Gastrocnemius medialis (tissue), 4 donors: ENCODE measurements at regions not wholly inside any gene's neighbourhood (a gene's known extent, or its start where the extent isn't known, plus 50 kb on each side); places are given as distances from the start of the nearest gene placed in this dataset.

Experiments
- POLR2A ChIP-seq, 2 donors: fragments of 450-650 bp; IDR thresholded peaks; one replicate each; pipeline ENCODE4 v1.6.1; 2017; ENCODE audit warnings: antibody characterized with exemption in 2 of 2, mild to moderate bottlenecking in 2 of 2, moderate library complexity in 2 of 2
- TF ChIP-seq, protein P1 (sequence below), 5 experiments: fragments of 450-650 bp in 3 of 5; fragments of 200-600 bp in 2 of 5; sonication (generic) in 2 of 5; IDR thresholded peaks in 4 of 5; conservative IDR thresholded peaks in 1 of 5; 1 replicate in 4 of 5; 2 replicates in 1 of 5; pipeline ENCODE4 v1.5.1; 2016 to 2019; ENCODE audit warnings: antibody characterized with exemption in 5 of 5, mild to moderate bottlenecking in 3 of 5, moderate library complexity in 3 of 5

DNA sequence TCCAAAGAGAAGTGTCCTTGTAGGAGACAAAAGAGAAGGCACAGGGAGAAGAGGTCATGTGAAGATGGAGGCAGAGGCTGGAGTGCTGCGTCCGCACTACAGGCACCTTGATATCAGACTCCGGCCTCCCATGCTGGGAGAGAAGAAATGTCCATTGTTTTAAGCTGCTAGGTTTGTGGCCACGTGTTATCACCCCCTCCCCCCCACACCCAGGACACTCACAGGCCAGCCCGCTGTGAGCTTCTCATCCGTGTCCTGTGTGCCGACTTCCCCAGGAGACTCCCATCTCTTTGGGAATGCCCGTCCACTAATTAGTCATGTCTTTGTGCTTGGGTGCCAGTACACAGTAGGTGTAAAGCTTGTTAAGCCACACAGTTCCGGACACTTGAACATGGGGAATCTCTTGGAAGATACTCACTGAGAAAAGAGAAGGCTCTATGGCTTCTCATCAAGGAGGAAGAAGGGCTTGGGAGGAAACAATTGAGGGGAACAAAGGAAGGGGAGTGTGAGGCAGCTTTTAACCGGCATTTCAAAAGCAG lies 1234.7 kb downstream of the TBC1D22A start:
- TF ChIP-seq, protein P1, sequence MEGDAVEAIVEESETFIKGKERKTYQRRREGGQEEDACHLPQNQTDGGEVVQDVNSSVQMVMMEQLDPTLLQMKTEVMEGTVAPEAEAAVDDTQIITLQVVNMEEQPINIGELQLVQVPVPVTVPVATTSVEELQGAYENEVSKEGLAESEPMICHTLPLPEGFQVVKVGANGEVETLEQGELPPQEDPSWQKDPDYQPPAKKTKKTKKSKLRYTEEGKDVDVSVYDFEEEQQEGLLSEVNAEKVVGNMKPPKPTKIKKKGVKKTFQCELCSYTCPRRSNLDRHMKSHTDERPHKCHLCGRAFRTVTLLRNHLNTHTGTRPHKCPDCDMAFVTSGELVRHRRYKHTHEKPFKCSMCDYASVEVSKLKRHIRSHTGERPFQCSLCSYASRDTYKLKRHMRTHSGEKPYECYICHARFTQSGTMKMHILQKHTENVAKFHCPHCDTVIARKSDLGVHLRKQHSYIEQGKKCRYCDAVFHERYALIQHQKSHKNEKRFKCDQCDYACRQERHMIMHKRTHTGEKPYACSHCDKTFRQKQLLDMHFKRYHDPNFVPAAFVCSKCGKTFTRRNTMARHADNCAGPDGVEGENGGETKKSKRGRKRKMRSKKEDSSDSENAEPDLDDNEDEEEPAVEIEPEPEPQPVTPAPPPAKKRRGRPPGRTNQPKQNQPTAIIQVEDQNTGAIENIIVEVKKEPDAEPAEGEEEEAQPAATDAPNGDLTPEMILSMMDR (IDR thresholded peaks at IDR 0.05 in 4 of 5, conservative IDR thresholded peaks at IDR 0.05 in 1 of 5), result no peak
- TF ChIP-seq POLR2A (IDR thresholded peaks at IDR 0.05), result no peak
